VCaP (cell line): ENCODE measurements at regions not wholly inside any gene's neighbourhood (a gene's known extent, or its start where the extent isn't known, plus 50 kb on each side); places are given as distances from the start of the nearest gene placed in this dataset.

ENCODE experiments used
- H3K27ac ChIP-seq: fragments of 450-650 bp; 2 replicates; pipeline ENCODE4 v1.5.1; 2017
- TF ChIP-seq, protein P1 (sequence below): fragments of 450-650 bp; conservative IDR thresholded peaks from 2 replicates; pipeline ENCODE4 v1.5.1; 2017; ENCODE audit warnings: mild to moderate bottlenecking, moderate library complexity

DNA sequence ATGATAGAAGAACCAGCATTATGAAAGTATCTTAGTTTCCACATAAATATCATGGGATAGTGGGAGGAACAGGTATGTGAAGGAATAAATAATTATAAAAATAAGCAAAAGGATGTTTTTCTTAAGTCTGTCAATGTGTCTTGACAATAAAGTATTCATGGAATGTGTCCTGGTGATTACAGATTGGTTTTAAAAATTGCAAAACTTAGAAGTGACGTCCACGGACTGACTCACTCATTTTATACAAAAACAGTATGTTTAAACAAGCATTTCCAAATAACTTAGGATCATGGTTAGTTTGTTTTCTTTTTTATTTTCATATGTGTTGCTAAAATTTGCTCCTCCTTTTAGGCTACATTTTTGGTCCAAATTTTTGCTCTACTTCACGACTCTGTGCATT, 687.0 kb upstream of the NECTIN3 start:
- H3K27ac ChIP-seq, result no peak overlapping the region
- TF ChIP-seq, protein P1, sequence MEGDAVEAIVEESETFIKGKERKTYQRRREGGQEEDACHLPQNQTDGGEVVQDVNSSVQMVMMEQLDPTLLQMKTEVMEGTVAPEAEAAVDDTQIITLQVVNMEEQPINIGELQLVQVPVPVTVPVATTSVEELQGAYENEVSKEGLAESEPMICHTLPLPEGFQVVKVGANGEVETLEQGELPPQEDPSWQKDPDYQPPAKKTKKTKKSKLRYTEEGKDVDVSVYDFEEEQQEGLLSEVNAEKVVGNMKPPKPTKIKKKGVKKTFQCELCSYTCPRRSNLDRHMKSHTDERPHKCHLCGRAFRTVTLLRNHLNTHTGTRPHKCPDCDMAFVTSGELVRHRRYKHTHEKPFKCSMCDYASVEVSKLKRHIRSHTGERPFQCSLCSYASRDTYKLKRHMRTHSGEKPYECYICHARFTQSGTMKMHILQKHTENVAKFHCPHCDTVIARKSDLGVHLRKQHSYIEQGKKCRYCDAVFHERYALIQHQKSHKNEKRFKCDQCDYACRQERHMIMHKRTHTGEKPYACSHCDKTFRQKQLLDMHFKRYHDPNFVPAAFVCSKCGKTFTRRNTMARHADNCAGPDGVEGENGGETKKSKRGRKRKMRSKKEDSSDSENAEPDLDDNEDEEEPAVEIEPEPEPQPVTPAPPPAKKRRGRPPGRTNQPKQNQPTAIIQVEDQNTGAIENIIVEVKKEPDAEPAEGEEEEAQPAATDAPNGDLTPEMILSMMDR, result no peak

- no peak overlapping the region for H3K27ac ChIP-seq
- TF ChIP-seq, protein P1, result no peak
Measured at GRCh38 chr3:110389005-110389404, 682.6 kb upstream of the NECTIN3 start.

DNA sequence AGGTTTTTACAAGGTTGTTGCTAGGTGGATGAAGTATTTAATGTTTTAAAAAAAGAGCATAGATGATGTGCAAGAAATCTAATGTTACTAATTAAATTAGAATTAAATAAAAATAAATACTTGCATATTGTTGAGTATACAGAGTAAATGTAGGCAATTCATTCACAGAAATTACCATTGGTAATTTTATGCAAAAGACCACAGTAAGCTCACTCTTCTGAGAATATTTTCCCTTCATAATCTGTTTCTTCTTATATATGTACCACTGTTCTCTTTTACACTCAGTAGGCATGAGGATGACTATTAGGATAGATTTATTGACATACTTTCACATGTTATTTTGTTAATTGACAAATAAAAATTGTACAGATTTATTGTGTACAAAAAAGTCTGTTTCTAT, 681.2 kb upstream of the NECTIN3 start:
- TF ChIP-seq, protein P1, result no peak

DNA sequence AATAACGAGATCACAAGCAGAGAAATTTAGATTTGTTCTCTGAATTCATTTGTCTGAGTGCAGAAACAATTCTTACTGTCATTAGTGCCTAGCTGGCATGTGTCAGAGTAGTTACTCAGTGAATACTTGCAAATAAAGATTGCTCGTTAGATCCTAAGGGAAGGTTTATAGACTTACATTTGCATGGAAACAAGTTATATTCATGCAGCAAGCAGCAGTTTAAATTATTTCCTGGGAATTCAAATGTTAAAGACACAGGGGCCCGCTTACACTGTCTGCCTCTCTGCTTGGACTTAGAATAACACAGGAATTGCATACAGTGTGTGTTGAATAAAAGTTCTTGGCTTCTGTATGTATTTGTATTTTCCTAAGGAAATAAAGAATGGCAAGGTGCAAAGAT, 680.6 kb upstream of the NECTIN3 start:
- H3K27ac ChIP-seq, result no peak overlapping the region
- TF ChIP-seq, protein P1, result no peak

More for the DNA sequence above, 681.2 kb upstream of the NECTIN3 start:
- no peak overlapping the region for H3K27ac ChIP-seq

DNA sequence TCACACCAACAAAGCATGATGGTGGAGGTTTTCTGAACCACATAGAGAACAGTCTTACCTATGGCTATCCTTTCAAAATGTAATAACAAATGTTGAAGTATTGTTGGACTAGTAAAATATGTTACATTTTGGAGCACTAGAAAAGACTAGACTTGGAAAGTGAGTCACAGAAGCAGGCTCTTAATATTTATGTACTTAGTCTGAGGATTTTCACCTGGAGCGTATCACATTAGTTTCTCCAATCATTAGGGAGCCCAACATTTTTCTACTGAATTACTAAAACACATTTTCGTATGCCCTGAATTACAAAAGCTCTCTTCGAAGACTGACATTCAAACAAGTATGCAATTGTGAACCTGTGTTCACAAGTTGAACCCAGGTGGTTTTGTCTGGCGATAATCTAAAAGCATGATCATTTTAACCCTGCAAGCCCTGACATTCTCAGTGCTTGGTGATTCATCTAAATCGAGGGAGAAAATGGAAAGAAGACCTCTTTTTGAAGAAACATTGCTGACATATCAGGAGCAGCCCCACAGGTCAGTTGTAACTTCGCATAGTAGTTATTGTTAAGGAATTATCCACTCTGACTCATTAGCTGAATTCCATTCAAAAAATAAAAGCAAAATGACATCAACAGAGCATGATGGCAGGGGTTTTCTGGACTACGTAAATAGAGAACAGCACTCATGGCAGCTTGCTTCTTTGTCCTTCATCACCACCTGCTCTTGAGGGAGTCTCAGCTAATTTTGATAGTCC, 679.8 kb upstream of the NECTIN3 start:
- H3K27ac ChIP-seq, result no peak overlapping the region
- TF ChIP-seq, protein P1, result no peak

DNA sequence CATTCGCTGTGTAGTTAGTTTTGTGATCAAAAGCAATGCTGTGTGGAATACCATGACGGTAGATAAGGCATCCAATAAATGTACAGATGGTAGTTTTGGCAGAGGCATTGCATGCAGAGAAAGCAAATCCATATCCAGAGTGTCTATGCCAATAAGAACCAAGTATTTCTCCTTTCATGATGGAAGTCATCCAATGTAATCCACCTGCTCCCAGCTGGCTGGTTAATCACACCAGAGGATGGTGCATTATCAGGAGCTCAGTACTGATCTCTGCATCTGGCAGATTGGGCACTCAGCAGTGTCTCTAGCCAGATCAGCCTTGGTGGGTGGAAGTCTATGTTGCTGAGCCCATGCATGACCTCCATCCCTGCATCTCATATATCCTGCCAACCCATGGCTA, 677.7 kb upstream of the NECTIN3 start:
- no peak overlapping the region for H3K27ac ChIP-seq
- TF ChIP-seq, protein P1, result no peak

DNA sequence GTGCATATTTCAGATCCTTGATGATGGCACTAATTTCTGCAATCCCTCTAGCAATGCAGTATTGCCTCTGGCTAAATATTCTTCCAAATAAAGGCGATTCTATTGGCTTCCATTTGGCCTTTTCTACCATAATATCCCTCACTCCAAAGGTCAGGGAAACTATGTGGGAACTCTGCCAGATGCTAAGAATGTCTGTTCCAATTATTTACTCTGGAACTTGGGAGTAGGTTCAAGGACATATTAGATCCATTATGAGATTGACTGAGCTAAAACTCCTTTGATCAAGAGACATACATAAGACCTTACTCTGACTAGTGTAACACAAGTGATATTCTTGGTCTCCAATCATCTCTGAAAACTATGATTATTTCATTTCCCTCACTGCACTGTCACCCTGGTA, 674.5 kb upstream of the NECTIN3 start:
- H3K27ac ChIP-seq, result no peak overlapping the region
- TF ChIP-seq, protein P1, result no peak
